Liver (tissue), 8 donors: ENCODE measurements at regions not wholly inside any gene's neighbourhood (a gene's known extent, or its start where the extent isn't known, plus 50 kb on each side); places are given as distances from the start of the nearest gene placed in this dataset.

Experiments used
- DNase-seq: peaks from one replicate; pipeline ENCODE4 v3.0.0-alpha.2; 2017; ENCODE audit warnings: low spot score
- H3K27ac ChIP-seq, 2 donors: one replicate each; pipeline ENCODE4 v1.7.0; 2013; ENCODE audit warnings: inconsistent platforms in 2 of 2, low read length in 2 of 2, control low read depth in 1 of 2, low read depth in 1 of 2, mild to moderate bottlenecking in 1 of 2
- H3K27me3 ChIP-seq, 4 donors: one replicate each; pipeline versions ENCODE4 v1.6.1 to v1.7.0; 2013; ENCODE audit warnings: low read length in 3 of 4, inconsistent platforms in 1 of 4, mild to moderate bottlenecking in 1 of 4, moderate library complexity in 1 of 4; ENCODE audit not compliant: control insufficient read depth in 4 of 4, insufficient read depth in 4 of 4
- H3K36me3 ChIP-seq, 4 donors: one replicate each; pipeline versions ENCODE4 v1.6.1 to v1.7.0; 2013; ENCODE audit warnings: low read length in 3 of 4, mild to moderate bottlenecking in 3 of 4, low read depth in 1 of 4, moderate library complexity in 1 of 4; ENCODE audit not compliant: control insufficient read depth in 4 of 4, insufficient read depth in 3 of 4
- H3K4me1 ChIP-seq, 4 donors: one replicate each; pipeline versions ENCODE4 v1.6.1 to v1.7.0; 2013; ENCODE audit warnings: low read length in 3 of 4, mild to moderate bottlenecking in 3 of 4, moderate library complexity in 1 of 4; ENCODE audit not compliant: control insufficient read depth in 4 of 4, insufficient read depth in 4 of 4
- H3K4me3 ChIP-seq, 3 donors: one replicate each; pipeline versions ENCODE4 v1.6.1 to v1.7.0; 2013; ENCODE audit warnings: low read length in 3 of 3, control low read depth in 1 of 3, low read depth in 1 of 3, mild to moderate bottlenecking in 1 of 3
- H3K9ac ChIP-seq, 2 donors: one replicate each; pipeline ENCODE4 v1.7.0; 2013; ENCODE audit warnings: low read length in 2 of 2, mild to moderate bottlenecking in 2 of 2, moderate library complexity in 2 of 2, control low read depth in 1 of 2, low read depth in 1 of 2
- H3K9me3 ChIP-seq, 4 donors: one replicate each; pipeline versions ENCODE4 v1.6.1 to v1.7.0; 2013; ENCODE audit warnings: low read length in 3 of 4; ENCODE audit not compliant: control insufficient read depth in 4 of 4
- EGR1 ChIP-seq, 2 donors: IDR thresholded peaks; 2 replicates each; pipeline ENCODE4 v1.6.1; 2016 to 2018; ENCODE audit warnings: antibody characterized with exemption in 2 of 2, low read depth in 2 of 2
- FOXA1 ChIP-seq: IDR thresholded peaks from 2 replicates; pipeline ENCODE4 v1.6.1; 2016; ENCODE audit warnings: antibody characterized with exemption
- FOXA2 ChIP-seq: IDR thresholded peaks from 2 replicates; pipeline ENCODE4 v1.6.1; 2016; ENCODE audit warnings: antibody characterized with exemption
- GABPA ChIP-seq, 2 donors: IDR thresholded peaks in 1 of 2; conservative IDR thresholded peaks in 1 of 2; 2 replicates each; pipeline ENCODE4 v1.6.1; 2016; ENCODE audit warnings: antibody characterized with exemption in 2 of 2, mild to moderate bottlenecking in 1 of 2, moderate library complexity in 1 of 2
- HNF4A ChIP-seq, 2 donors: conservative IDR thresholded peaks; 2 replicates each; pipeline ENCODE4 v1.6.1; 2016; ENCODE audit warnings: antibody characterized with exemption in 2 of 2, mild to moderate bottlenecking in 2 of 2
- HNF4G ChIP-seq: IDR thresholded peaks from 2 replicates; pipeline ENCODE4 v1.6.1; 2016; ENCODE audit warnings: antibody characterized with exemption
- JUND ChIP-seq, 2 donors: IDR thresholded peaks; 2 replicates each; pipeline ENCODE4 v1.6.1; 2016; ENCODE audit warnings: antibody characterized with exemption in 2 of 2
- NR2F2 ChIP-seq: IDR thresholded peaks from 2 replicates; pipeline ENCODE4 v1.6.1; 2016; ENCODE audit warnings: antibody characterized with exemption
- RAD21 ChIP-seq, 2 donors: IDR thresholded peaks; 2 replicates each; pipeline ENCODE4 v1.6.1; 2016; ENCODE audit warnings: antibody characterized with exemption in 2 of 2, mild to moderate bottlenecking in 2 of 2
- RXRA ChIP-seq, 2 donors: IDR thresholded peaks; 2 replicates each; pipeline ENCODE4 v1.6.1; 2017 to 2018; ENCODE audit warnings: antibody characterized with exemption in 2 of 2, mild to moderate bottlenecking in 1 of 2
- SP1 ChIP-seq: IDR thresholded peaks from 2 replicates; pipeline ENCODE4 v1.6.1; 2018; ENCODE audit warnings: antibody characterized with exemption, mild to moderate bottlenecking
- TAF1 ChIP-seq: conservative IDR thresholded peaks from 2 replicates; pipeline ENCODE4 v1.6.1; 2016; ENCODE audit warnings: antibody characterized with exemption, mild to moderate bottlenecking
- YY1 ChIP-seq: IDR thresholded peaks from 2 replicates; pipeline ENCODE4 v1.6.1; 2016; ENCODE audit warnings: antibody characterized with exemption, mild to moderate bottlenecking
- WGBS: extraction: QIAGEN DNeasy Blood & Tissue Kit; methylation state at CpG from one replicate; pipeline ENCODE4 v1.1.7; 2013; 5-methylcytosine and 5-hydroxymethylcytosine counted together
- TF ChIP-seq, protein P1 (sequence below): IDR thresholded peaks from 2 replicates; pipeline ENCODE4 v1.6.1; 2016; ENCODE audit warnings: antibody characterized with exemption
- TF ChIP-seq, protein P2 (sequence below): IDR thresholded peaks from 2 replicates; pipeline ENCODE4 v1.6.1; 2016; ENCODE audit warnings: antibody characterized with exemption
- TF ChIP-seq, protein P3 (sequence below): IDR thresholded peaks from 2 replicates; pipeline ENCODE4 v1.6.1; 2016; ENCODE audit warnings: antibody characterized with exemption
- TF ChIP-seq, protein P4 (sequence below): fragments of 150-350 bp; IDR thresholded peaks from 2 replicates; pipeline ENCODE4 v1.5.1; 2017; ENCODE audit warnings: improper control_type of control experiment, low read depth, low read length; ENCODE audit not compliant: missing input control
- donor health status: healthy.
- donor health status: healthy.
- donor health status: healthy.
- donor health status: healthy.
- donor health status: healthy.

DNA sequence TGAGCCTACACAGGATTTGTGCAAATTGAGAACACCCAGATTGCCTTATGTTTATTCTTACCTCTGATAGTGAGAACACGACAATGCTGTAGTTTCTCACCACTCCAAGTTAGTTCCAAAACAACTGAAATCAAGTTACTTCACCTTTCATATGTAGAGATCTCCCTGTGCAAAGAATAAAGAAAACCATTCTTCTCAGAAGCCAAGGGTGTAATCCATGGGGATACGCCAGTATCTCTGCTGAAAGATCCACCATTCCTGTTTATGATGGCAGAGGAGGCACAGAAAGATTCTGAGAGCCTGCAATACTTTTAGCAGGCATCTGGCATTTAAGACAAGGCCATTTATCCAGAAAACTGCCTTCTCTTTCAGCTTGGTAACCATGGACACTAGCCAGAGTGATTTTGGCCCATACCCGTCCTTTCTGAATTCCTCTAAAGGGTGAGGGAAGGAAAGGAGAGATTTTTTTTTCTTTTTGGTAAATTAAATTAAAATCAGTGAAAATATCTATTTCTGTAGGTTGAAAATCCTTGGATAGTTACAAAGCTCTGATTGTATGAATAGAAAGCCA lies 355.4 kb upstream of the FAR2 start:
- no peak for DNase-seq
- Histone ChIP-seq H3K36me3 (no peaks in the 10 kb centered on the region), H3K27ac (no peak overlapping the region), H3K9me3 (no peaks in the 10 kb centered on the region), H3K4me1 (no peaks in the 10 kb centered on the region), H3K4me3 (no peak overlapping the region), H3K9ac (no peak overlapping the region), H3K27me3 (no peaks in the 10 kb centered on the region)
- TF ChIP-seq HNF4A (conservative IDR thresholded peaks at IDR 0.05) (no peak), SP1 (no peak), GABPA (IDR thresholded peaks at IDR 0.05 in 1 of 2, conservative IDR thresholded peaks at IDR 0.05 in 1 of 2) (no peak), RAD21 (IDR thresholded peaks at IDR 0.05) (no peak), TAF1 (no peak), FOXA2 (no peak), JUND (IDR thresholded peaks at IDR 0.05) (no peak)
- TF ChIP-seq, protein P1, sequence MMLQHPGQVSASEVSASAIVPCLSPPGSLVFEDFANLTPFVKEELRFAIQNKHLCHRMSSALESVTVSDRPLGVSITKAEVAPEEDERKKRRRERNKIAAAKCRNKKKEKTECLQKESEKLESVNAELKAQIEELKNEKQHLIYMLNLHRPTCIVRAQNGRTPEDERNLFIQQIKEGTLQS: no peak
- TF ChIP-seq, protein P2, sequence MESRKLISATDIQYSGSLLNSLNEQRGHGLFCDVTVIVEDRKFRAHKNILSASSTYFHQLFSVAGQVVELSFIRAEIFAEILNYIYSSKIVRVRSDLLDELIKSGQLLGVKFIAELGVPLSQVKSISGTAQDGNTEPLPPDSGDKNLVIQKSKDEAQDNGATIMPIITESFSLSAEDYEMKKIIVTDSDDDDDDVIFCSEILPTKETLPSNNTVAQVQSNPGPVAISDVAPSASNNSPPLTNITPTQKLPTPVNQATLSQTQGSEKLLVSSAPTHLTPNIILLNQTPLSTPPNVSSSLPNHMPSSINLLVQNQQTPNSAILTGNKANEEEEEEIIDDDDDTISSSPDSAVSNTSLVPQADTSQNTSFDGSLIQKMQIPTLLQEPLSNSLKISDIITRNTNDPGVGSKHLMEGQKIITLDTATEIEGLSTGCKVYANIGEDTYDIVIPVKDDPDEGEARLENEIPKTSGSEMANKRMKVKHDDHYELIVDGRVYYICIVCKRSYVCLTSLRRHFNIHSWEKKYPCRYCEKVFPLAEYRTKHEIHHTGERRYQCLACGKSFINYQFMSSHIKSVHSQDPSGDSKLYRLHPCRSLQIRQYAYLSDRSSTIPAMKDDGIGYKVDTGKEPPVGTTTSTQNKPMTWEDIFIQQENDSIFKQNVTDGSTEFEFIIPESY: no peak
- TF ChIP-seq, protein P3, sequence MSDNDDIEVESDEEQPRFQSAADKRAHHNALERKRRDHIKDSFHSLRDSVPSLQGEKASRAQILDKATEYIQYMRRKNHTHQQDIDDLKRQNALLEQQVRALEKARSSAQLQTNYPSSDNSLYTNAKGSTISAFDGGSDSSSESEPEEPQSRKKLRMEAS: no peak
- WGBS: 72% methylated on average over 3 of the region's 3 CpGs

DNA sequence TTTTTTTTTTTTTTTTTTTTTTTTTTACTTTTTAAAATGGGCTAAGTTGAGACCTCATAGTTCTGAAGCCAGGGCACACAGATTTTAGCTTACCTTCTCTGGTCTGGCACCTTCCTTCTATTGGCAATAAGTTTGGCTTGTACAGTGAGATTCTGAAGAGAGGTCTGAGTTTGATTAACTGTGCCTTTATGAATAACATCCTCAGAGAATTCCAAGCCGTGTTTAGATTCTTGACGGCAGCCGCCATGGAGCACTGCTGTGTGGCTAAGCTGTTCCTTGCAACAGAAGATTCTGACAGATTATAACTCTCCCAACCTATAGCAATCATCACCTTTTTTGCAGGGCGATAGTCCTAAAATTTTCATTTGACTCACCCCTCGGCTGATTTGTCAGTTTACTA lies 354.9 kb upstream of the FAR2 start:
- DNase-seq: no peak
- H3K9ac ChIP-seq: no peak overlapping the region
- H3K4me3 ChIP-seq: no peak overlapping the region
- H3K36me3 ChIP-seq: no peaks in the 10 kb centered on the region
- no peaks in the 10 kb centered on the region for H3K27me3 ChIP-seq
- 73% methylated on average over 5 of the region's 5 CpGs for WGBS
- TF ChIP-seq GABPA (IDR thresholded peaks at IDR 0.05 in 1 of 2, conservative IDR thresholded peaks at IDR 0.05 in 1 of 2): no peak
- TF ChIP-seq, protein P4, sequence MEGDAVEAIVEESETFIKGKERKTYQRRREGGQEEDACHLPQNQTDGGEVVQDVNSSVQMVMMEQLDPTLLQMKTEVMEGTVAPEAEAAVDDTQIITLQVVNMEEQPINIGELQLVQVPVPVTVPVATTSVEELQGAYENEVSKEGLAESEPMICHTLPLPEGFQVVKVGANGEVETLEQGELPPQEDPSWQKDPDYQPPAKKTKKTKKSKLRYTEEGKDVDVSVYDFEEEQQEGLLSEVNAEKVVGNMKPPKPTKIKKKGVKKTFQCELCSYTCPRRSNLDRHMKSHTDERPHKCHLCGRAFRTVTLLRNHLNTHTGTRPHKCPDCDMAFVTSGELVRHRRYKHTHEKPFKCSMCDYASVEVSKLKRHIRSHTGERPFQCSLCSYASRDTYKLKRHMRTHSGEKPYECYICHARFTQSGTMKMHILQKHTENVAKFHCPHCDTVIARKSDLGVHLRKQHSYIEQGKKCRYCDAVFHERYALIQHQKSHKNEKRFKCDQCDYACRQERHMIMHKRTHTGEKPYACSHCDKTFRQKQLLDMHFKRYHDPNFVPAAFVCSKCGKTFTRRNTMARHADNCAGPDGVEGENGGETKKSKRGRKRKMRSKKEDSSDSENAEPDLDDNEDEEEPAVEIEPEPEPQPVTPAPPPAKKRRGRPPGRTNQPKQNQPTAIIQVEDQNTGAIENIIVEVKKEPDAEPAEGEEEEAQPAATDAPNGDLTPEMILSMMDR: no peak
- no peaks in the 10 kb centered on the region for H3K4me1 ChIP-seq
- no peak overlapping the region for H3K27ac ChIP-seq
- no peaks in the 10 kb centered on the region for H3K9me3 ChIP-seq

DNA sequence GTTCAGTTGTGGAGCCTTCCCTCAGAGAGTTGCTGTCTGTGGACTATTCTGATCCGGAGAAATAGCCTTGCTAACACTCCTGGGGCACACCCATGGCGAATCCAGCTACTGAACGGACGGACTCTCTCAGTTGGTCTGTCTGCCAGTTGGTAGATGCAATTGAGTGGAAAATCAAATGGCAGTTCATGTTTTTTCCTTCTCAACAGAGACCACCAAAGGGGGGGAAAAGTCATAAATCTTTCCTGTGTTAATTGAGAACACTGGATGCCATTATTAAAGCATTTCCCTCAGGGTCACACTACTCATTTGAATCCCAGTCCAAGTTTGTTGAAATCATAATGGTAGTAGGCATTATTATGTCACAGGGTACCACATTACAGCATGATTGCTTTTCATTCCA lies 354.3 kb upstream of the FAR2 start:
- DNase-seq: no peak
- H3K27me3 ChIP-seq: no peaks in the 10 kb centered on the region
- WGBS: 78% methylated on average over 4 of the region's 4 CpGs
- no peak overlapping the region for H3K9ac ChIP-seq
- H3K9me3 ChIP-seq: no peaks in the 10 kb centered on the region
- H3K36me3 ChIP-seq: no peaks in the 10 kb centered on the region
- H3K4me1 ChIP-seq: no peaks in the 10 kb centered on the region
- H3K27ac ChIP-seq: no peak overlapping the region
- H3K4me3 ChIP-seq: no peak overlapping the region
- TF ChIP-seq, protein P4: no peak
- TF ChIP-seq HNF4G: no peak
- TF ChIP-seq RAD21 (IDR thresholded peaks at IDR 0.05): no peak
- TF ChIP-seq, protein P1: no peak
- TF ChIP-seq SP1: no peak
- TF ChIP-seq EGR1 (IDR thresholded peaks at IDR 0.05; ENCODE audit: low read depth in 2 of 2): no peak
- no peak for TF ChIP-seq NR2F2
- TF ChIP-seq TAF1: no peak
- TF ChIP-seq JUND (IDR thresholded peaks at IDR 0.05): no peak
- TF ChIP-seq RXRA (IDR thresholded peaks at IDR 0.05): no peak
- TF ChIP-seq, protein P2: no peak
- no peak for TF ChIP-seq HNF4A (conservative IDR thresholded peaks at IDR 0.05)
- no peak for TF ChIP-seq GABPA (IDR thresholded peaks at IDR 0.05 in 1 of 2, conservative IDR thresholded peaks at IDR 0.05 in 1 of 2)
- TF ChIP-seq FOXA1: no peak
- TF ChIP-seq YY1: no peak
- TF ChIP-seq, protein P3: no peak
